GM23338 (cell line): ENCODE measurements at regions not wholly inside any gene's neighbourhood (a gene's known extent, or its start where the extent isn't known, plus 50 kb on each side); places are given as distances from the start of the nearest gene placed in this dataset.

Experiments used
- CREB1 ChIP-seq: fragments of 250-450 bp; sonication (Bioruptor Pico); IDR thresholded peaks from 2 replicates; pipeline ENCODE4 v1.5.0; 2020; ENCODE audit warnings: low read depth, mild to moderate bottlenecking, moderate library complexity
- EZH2 ChIP-seq: fragments of 200-600 bp; sonication (generic); IDR thresholded peaks from one replicate; pipeline ENCODE4 v1.8.0; 2017; ENCODE audit warnings: antibody characterized with exemption, mild to moderate bottlenecking, low read depth; ENCODE audit not compliant: unreplicated experiment
- EZH2phosphoT487 ChIP-seq: fragments of 200-600 bp; sonication (generic); IDR thresholded peaks from one replicate; pipeline ENCODE4 v1.8.1; 2018; ENCODE audit warnings: antibody characterized with exemption; ENCODE audit not compliant: unreplicated experiment
- JUNB ChIP-seq: IDR thresholded peaks from one replicate; pipeline ENCODE4 v1.6.1; 2016; ENCODE audit warnings: antibody characterized with exemption; ENCODE audit not compliant: unreplicated experiment
- POLR2AphosphoS5 ChIP-seq: IDR thresholded peaks from 2 replicates; pipeline ENCODE4 v1.6.1; 2016; ENCODE audit warnings: antibody characterized with exemption, low read depth
- STAT1 ChIP-seq: IDR thresholded peaks from one replicate; pipeline ENCODE4 v1.6.1; 2016; ENCODE audit warnings: antibody characterized with exemption; ENCODE audit not compliant: unreplicated experiment
- ZNF331 ChIP-seq: fragments of 250-450 bp; sonication (Bioruptor Pico); IDR thresholded peaks from 2 replicates; pipeline ENCODE4 v1.5.0; 2020; ENCODE audit warnings: low read depth, mild to moderate bottlenecking, moderate library complexity
- TF ChIP-seq, protein P1 (sequence below), 2 experiments: fragments of 200-600 bp in 1 of 2; sonication (generic) in 1 of 2; conservative IDR thresholded peaks; 2 replicates each; pipeline versions ENCODE4 v1.5.1 to v1.6.1; 2016 to 2017; ENCODE audit warnings: antibody characterized with exemption in 2 of 2, low read depth in 2 of 2, mild to moderate bottlenecking in 2 of 2, moderate library complexity in 1 of 2

DNA sequence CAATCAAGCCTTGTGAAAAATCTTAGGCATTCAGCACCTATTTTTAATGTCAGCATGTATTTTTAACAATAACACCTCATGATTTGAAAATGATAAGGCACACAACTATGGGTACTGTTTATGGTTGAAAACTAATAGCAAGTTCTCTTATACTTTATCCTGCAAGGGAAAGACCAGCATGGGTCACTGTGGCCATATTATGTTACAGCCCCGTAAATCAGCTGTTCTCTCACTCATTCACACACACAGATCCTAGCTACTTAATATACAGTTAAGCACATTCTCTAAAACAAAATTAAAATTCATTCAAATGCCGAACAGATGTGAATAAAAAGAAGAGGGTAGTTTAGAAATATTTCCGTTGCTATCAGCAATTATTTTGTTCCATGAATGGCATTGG lies 224.4 kb downstream of the OGFRL1 start:
- TF ChIP-seq, protein P1, sequence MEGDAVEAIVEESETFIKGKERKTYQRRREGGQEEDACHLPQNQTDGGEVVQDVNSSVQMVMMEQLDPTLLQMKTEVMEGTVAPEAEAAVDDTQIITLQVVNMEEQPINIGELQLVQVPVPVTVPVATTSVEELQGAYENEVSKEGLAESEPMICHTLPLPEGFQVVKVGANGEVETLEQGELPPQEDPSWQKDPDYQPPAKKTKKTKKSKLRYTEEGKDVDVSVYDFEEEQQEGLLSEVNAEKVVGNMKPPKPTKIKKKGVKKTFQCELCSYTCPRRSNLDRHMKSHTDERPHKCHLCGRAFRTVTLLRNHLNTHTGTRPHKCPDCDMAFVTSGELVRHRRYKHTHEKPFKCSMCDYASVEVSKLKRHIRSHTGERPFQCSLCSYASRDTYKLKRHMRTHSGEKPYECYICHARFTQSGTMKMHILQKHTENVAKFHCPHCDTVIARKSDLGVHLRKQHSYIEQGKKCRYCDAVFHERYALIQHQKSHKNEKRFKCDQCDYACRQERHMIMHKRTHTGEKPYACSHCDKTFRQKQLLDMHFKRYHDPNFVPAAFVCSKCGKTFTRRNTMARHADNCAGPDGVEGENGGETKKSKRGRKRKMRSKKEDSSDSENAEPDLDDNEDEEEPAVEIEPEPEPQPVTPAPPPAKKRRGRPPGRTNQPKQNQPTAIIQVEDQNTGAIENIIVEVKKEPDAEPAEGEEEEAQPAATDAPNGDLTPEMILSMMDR (conservative IDR thresholded peaks at IDR 0.05; ENCODE audit: low read depth in 2 of 2), result no peak
- no peak for TF ChIP-seq JUNB
- TF ChIP-seq EZH2phosphoT487, result no peak
- no peak for TF ChIP-seq STAT1
- no peak for TF ChIP-seq POLR2AphosphoS5
- no peak for TF ChIP-seq EZH2
- no peak for TF ChIP-seq ZNF331
- no peak for TF ChIP-seq CREB1 (CRISPR knock-in tag)
